ENCODE measurements at regions not wholly inside any gene's neighbourhood (a gene's known extent, or its start where the extent isn't known, plus 50 kb on each side); places are given as distances from the start of the nearest gene placed in this dataset.

GRCh38 chr3:76949033-76949432 is 90.9 kb upstream of the ROBO2 start:
- no peak for TF ChIP-seq POLR2A (IDR thresholded peaks at IDR 0.05; ENCODE audit: low read length)
- TF ChIP-seq GATA1 (IDR thresholded peaks at IDR 0.05; ENCODE audit: low read depth, low read length) = no peak

All from erythroblast (primary cell).